ENCODE measurements at regions not wholly inside any gene's neighbourhood (a gene's known extent, or its start where the extent isn't known, plus 50 kb on each side); places are given as distances from the start of the nearest gene placed in this dataset.
A peak's percentile ranks its signal among the peaks of the same experiment; 100 is the strongest.
"Not testable (repeated sequence)": the region's sequence is repeated elsewhere in the genome, so short reads cannot be mapped to it uniquely, and the experiment has no call there.

DNA sequence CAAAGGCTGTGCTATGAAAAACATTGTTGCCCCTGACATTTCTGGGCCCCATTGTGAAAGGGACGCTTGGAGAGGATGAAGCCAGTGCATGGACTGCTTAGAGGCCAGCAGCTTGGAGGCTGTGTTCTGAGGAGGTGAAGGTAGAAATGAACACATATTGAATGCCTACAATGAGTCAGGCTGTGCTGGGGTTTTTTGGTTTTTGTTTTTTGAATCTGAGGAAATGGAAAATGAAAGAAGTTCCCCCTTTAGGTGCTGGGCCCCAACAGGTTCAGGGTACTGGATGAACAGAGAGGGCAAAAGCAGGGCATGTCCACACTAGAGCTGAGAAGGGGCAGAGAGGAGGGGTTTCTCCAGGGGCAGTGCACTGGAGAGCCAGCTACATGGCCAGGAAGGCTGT is 166.1 kb upstream of the API5 start:
- Histone ChIP-seq H3K27me3 (ENCODE audit: control insufficient read depth in 3 of 3, insufficient read depth in 3 of 3, low read length in 3 of 3) (no peaks in the 10 kb centered on the region), H3K36me3 (ENCODE audit: control insufficient read depth in 3 of 3, insufficient read depth in 2 of 3, low read depth in 1 of 3, low read length in 3 of 3) (no peaks in the 10 kb centered on the region), H3K4me3 (ENCODE audit: low read depth in 1 of 3, low read length in 3 of 3) (no peak overlapping the region), H3K4me1 (ENCODE audit: control insufficient read depth in 3 of 3, insufficient read depth in 2 of 3, low read depth in 1 of 3, low read length in 2 of 3) (no peaks in the 10 kb centered on the region), H3K9me3 (ENCODE audit: control insufficient read depth in 2 of 2, insufficient read depth in 1 of 2, low read depth in 1 of 2, low read length in 1 of 2) (peaks cover 0 to 3% of the 10 kb centered on the region in 2 donors), H3K27ac (ENCODE audit: low read depth in 1 of 3, low read length in 2 of 3) (no peak overlapping the region)
- FAIRE-seq (no peak), DNase-seq (no peak)
- 78 to 90% (median 80%) methylated on average over 1 of the region's 1 CpG for WGBS, 3 donors

DNA sequence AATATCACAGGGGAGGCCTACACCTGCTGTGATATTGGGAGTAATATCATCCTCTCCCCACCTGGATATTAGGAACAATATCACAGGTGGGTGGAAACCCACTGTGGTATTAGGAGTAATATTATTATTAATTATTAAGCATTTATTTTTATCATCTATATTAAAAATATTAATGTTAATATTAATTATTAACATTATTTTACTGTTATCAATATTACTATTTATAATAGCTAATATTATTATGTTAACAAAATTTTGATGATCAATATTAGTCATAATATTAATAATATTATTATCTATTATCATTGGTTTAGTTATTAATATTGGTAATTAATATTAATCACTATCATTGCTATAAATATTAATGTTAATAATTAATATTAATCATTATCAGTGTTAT is 161.1 kb upstream of the API5 start:
- FAIRE-seq (peak; percentile 91), DNase-seq (no peak)
- Histone ChIP-seq H3K4me1 (ENCODE audit: control insufficient read depth in 3 of 3, insufficient read depth in 2 of 3, low read depth in 1 of 3, low read length in 2 of 3) (no peaks in the 10 kb centered on the region), H3K27ac (ENCODE audit: low read depth in 1 of 3, low read length in 2 of 3) (no peak overlapping the region), H3K9me3 (ENCODE audit: control insufficient read depth in 2 of 2, insufficient read depth in 1 of 2, low read depth in 1 of 2, low read length in 1 of 2) (no peaks in the 10 kb centered on the region), H3K36me3 (ENCODE audit: control insufficient read depth in 3 of 3, insufficient read depth in 2 of 3, low read depth in 1 of 3, low read length in 3 of 3) (no peaks in the 10 kb centered on the region), H3K27me3 (ENCODE audit: control insufficient read depth in 3 of 3, insufficient read depth in 3 of 3, low read length in 3 of 3) (no peaks in the 10 kb centered on the region), H3K4me3 (ENCODE audit: low read depth in 1 of 3, low read length in 3 of 3) (no peak overlapping the region)

DNA sequence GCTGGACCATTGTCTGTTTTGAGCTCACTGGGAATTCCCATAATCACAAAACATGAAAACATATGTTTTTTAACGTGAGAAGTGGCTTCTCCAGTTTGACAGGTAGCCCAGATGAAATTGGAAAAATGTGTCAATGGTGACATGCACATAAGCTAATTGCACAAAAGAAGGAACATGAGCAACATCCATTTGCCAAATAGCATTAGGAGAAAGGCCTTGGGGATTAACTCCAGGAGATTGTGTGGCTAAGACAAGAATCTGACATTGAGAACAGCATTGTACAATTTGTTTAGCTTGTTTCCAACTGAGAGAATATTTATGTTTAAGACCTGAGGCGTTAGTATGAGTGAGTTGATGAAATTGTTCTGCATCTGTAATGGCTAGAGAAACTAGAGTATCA is 147.0 kb upstream of the API5 start:
- WGBS, 3 donors: 31 to 44% (median 38%) methylated on average over 2 of the region's 2 CpGs
- Histone ChIP-seq H3K27me3 (ENCODE audit: control insufficient read depth in 3 of 3, insufficient read depth in 3 of 3, low read length in 3 of 3) (no peaks in the 10 kb centered on the region), H3K4me1 (ENCODE audit: control insufficient read depth in 3 of 3, insufficient read depth in 2 of 3, low read depth in 1 of 3, low read length in 2 of 3) (no peaks in the 10 kb centered on the region), H3K27ac (ENCODE audit: low read depth in 1 of 3, low read length in 2 of 3) (no peak overlapping the region), H3K9me3 (ENCODE audit: control insufficient read depth in 2 of 2, insufficient read depth in 1 of 2, low read depth in 1 of 2, low read length in 1 of 2) (peaks cover 0 to 4% of the 10 kb centered on the region in 2 donors), H3K36me3 (ENCODE audit: control insufficient read depth in 3 of 3, insufficient read depth in 2 of 3, low read depth in 1 of 3, low read length in 3 of 3) (no peaks in the 10 kb centered on the region), H3K4me3 (ENCODE audit: low read depth in 1 of 3, low read length in 3 of 3) (no peak overlapping the region)
- DNase-seq (no peak), FAIRE-seq (no peak)

DNA sequence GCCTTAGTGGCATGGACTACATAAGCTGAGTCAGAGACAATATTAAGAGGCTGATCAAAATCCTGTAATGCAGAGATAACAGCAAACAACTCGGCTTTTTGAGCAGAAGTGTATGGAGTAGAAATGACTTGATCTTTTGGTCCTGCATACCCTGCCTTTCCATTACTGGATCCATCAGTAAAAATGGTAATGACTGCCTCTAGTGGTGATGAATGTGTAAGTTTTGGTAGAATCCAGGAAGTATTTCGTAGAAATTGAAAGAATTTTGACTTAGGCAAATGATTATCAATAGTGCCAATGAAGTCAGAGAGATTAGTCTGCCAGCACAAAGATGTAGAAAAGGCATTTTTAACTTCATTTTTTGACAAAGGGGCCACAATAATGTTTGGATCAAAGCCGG is 146.4 kb upstream of the API5 start:
- FAIRE-seq: peak; percentile 10
- H3K36me3 ChIP-seq (ENCODE audit: control insufficient read depth in 3 of 3, insufficient read depth in 2 of 3, low read depth in 1 of 3, low read length in 3 of 3); H3K4me1 ChIP-seq (ENCODE audit: control insufficient read depth in 3 of 3, insufficient read depth in 2 of 3, low read depth in 1 of 3, low read length in 2 of 3); H3K27ac ChIP-seq (ENCODE audit: low read depth in 1 of 3, low read length in 2 of 3); H3K9me3 ChIP-seq (ENCODE audit: control insufficient read depth in 2 of 2, insufficient read depth in 1 of 2, low read depth in 1 of 2, low read length in 1 of 2); DNase-seq; H3K27me3 ChIP-seq (ENCODE audit: control insufficient read depth in 3 of 3, insufficient read depth in 3 of 3, low read length in 3 of 3); H3K4me3 ChIP-seq (ENCODE audit: low read depth in 1 of 3, low read length in 3 of 3): not testable (repeated sequence)
- 59 to 80% (median 64%) methylated on average over 3 of the region's 3 CpGs for WGBS, 3 donors

DNA sequence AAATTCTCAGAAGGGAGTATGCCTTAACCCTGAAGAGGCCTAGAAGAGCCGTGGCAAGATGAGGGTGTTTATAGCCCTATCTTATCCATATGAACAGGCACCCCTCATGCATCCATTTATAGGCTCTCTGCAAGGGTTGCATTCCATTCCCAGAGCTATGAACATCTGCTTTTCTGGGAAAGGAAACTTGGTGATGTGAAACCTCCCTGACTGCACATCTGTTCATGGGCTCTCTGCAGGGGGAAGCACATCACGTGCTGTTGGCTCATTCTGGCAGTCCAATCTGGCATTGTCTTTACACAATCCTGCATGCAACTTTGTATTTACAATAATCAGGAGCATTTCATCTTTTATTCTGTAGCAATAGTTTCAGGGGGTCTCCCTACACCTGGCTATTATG is 143.6 kb upstream of the API5 start:
- not testable (repeated sequence) for DNase-seq; H3K36me3 ChIP-seq (ENCODE audit: control insufficient read depth in 3 of 3, insufficient read depth in 2 of 3, low read depth in 1 of 3, low read length in 3 of 3); FAIRE-seq; H3K9me3 ChIP-seq (ENCODE audit: control insufficient read depth in 2 of 2, insufficient read depth in 1 of 2, low read depth in 1 of 2, low read length in 1 of 2); H3K27me3 ChIP-seq (ENCODE audit: control insufficient read depth in 3 of 3, insufficient read depth in 3 of 3, low read length in 3 of 3); H3K4me1 ChIP-seq (ENCODE audit: control insufficient read depth in 3 of 3, insufficient read depth in 2 of 3, low read depth in 1 of 3, low read length in 2 of 3); H3K27ac ChIP-seq (ENCODE audit: low read depth in 1 of 3, low read length in 2 of 3); H3K4me3 ChIP-seq (ENCODE audit: low read depth in 1 of 3, low read length in 3 of 3)
- WGBS, 3 donors: 71 to 76% (median 71%) methylated on average over 2 of the region's 2 CpGs

DNA sequence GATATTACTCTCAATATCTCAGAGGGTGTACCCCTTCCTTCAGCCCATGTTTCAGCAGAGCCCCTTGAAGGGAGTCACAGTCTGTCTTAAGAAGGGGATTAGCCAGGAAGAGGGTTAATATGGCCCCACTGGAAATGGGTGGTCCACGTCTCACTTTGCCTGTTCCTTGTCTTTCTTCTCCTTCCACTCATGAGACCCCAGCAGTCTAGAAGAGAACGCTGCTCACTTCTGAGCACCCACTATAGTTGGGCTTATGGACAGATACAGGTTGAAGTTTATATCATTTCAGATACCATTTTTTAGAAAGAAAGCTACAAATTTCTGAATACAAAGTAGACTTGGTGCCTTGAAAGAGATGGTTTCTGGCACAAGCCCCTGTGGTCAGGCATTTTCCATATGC is 139.3 kb upstream of the API5 start:
- no peaks in the 10 kb centered on the region for H3K27me3 ChIP-seq (ENCODE audit: control insufficient read depth in 3 of 3, insufficient read depth in 3 of 3, low read length in 3 of 3)
- H3K36me3 ChIP-seq (ENCODE audit: control insufficient read depth in 3 of 3, insufficient read depth in 2 of 3, low read depth in 1 of 3, low read length in 3 of 3): no peaks in the 10 kb centered on the region
- H3K4me1 ChIP-seq (ENCODE audit: control insufficient read depth in 3 of 3, insufficient read depth in 2 of 3, low read depth in 1 of 3, low read length in 2 of 3): no peaks in the 10 kb centered on the region
- no peaks in the 10 kb centered on the region for H3K9me3 ChIP-seq (ENCODE audit: control insufficient read depth in 2 of 2, insufficient read depth in 1 of 2, low read depth in 1 of 2, low read length in 1 of 2)
- H3K27ac ChIP-seq (ENCODE audit: low read depth in 1 of 3, low read length in 2 of 3): no peak overlapping the region
- WGBS, 3 donors: 70 to 84% (median 80%) methylated on average over 2 of the region's 2 CpGs
- H3K4me3 ChIP-seq (ENCODE audit: low read depth in 1 of 3, low read length in 3 of 3): no peak overlapping the region
- DNase-seq: no peak
- no peak for FAIRE-seq

DNA sequence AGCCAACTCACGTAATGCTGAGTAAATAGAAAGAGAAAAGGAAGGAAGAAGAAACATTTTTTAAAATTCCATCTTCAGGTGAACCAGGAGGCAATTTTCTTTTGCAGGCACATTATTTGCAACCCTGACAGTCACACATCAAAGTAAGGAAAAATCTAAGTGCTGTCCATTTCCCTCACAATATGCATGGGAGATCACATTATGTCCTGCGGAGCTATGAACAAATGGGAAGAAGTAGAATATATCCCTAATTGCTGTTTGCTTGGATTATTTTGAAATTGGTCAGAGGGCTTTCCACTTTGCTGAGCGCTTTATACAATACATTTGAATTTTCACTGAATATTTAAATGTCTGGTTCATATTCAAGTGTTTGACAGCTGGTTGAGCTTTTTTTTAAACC is 133.8 kb upstream of the API5 start:
- 54 to 88% (median 76%) methylated on average over 3 of the region's 3 CpGs for WGBS, 3 donors
- no peak for FAIRE-seq

DNA sequence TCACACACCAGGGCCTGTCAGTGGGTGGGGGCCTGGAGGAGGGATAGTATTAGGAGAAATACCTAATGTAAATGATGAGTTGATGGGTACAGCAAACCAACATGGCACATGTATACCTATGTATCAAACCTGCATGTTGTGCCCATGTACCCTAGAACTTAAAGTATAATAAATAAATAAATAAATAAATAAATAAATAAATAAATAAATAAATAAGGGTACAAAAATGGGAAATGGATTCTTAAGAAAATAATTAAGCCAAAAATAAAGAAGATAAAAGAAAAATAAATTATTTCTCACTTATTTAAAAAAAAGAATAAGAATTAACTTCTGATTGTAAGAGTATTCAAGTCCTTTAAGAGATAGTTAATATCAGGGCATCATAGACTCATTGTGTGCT is 117.3 kb upstream of the API5 start:
- H3K27me3 ChIP-seq (ENCODE audit: control insufficient read depth in 3 of 3, insufficient read depth in 3 of 3, low read length in 3 of 3); FAIRE-seq; H3K27ac ChIP-seq (ENCODE audit: low read depth in 1 of 3, low read length in 2 of 3); H3K9me3 ChIP-seq (ENCODE audit: control insufficient read depth in 2 of 2, insufficient read depth in 1 of 2, low read depth in 1 of 2, low read length in 1 of 2); H3K4me3 ChIP-seq (ENCODE audit: low read depth in 1 of 3, low read length in 3 of 3); DNase-seq; H3K36me3 ChIP-seq (ENCODE audit: control insufficient read depth in 3 of 3, insufficient read depth in 2 of 3, low read depth in 1 of 3, low read length in 3 of 3); H3K4me1 ChIP-seq (ENCODE audit: control insufficient read depth in 3 of 3, insufficient read depth in 2 of 3, low read depth in 1 of 3, low read length in 2 of 3): not testable (repeated sequence)

More for the DNA sequence above, 133.8 kb upstream of the API5 start:
- Histone ChIP-seq H3K4me3 (ENCODE audit: low read depth in 1 of 3, low read length in 3 of 3) (no peak overlapping the region), H3K4me1 (ENCODE audit: control insufficient read depth in 3 of 3, insufficient read depth in 2 of 3, low read depth in 1 of 3, low read length in 2 of 3) (no peaks in the 10 kb centered on the region), H3K36me3 (ENCODE audit: control insufficient read depth in 3 of 3, insufficient read depth in 2 of 3, low read depth in 1 of 3, low read length in 3 of 3) (no peaks in the 10 kb centered on the region), H3K9me3 (ENCODE audit: control insufficient read depth in 2 of 2, insufficient read depth in 1 of 2, low read depth in 1 of 2, low read length in 1 of 2) (no peaks in the 10 kb centered on the region), H3K27ac (ENCODE audit: low read depth in 1 of 3, low read length in 2 of 3) (no peak overlapping the region), H3K27me3 (ENCODE audit: control insufficient read depth in 3 of 3, insufficient read depth in 3 of 3, low read length in 3 of 3) (no peaks in the 10 kb centered on the region)
- DNase-seq: no peak

DNA sequence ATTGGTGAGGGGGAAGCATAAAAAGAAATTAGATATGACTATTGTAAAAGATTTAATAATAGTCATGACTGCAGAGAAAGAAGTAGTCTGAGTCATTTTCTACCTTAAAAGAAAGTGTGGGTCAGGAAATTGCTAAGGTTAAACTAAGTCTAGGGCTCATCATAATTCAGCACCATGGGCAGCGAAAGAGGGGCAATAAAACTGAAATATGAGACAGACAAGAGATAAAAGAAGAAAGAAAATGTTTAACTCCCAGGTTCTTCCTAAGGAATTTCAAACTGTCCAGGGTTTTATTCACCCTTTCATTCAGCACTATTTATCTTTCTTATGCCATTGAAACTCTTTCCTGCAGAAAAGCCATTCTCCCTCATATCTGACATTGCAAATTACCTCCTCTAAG is 114.4 kb upstream of the API5 start:
- FAIRE-seq (no peak), DNase-seq (no peak)
- H3K27me3 ChIP-seq (ENCODE audit: control insufficient read depth in 3 of 3, insufficient read depth in 3 of 3, low read length in 3 of 3): peaks cover 0 to 1% (median 0%) of the 10 kb centered on the region in 3 donors
- H3K36me3 ChIP-seq (ENCODE audit: control insufficient read depth in 3 of 3, insufficient read depth in 2 of 3, low read depth in 1 of 3, low read length in 3 of 3): no peaks in the 10 kb centered on the region
- H3K9me3 ChIP-seq (ENCODE audit: control insufficient read depth in 2 of 2, insufficient read depth in 1 of 2, low read depth in 1 of 2, low read length in 1 of 2): no peaks in the 10 kb centered on the region
- H3K4me1 ChIP-seq (ENCODE audit: control insufficient read depth in 3 of 3, insufficient read depth in 2 of 3, low read depth in 1 of 3, low read length in 2 of 3): no peaks in the 10 kb centered on the region
- no peak overlapping the region for H3K27ac ChIP-seq (ENCODE audit: low read depth in 1 of 3, low read length in 2 of 3)
- H3K4me3 ChIP-seq (ENCODE audit: low read depth in 1 of 3, low read length in 3 of 3): no peak overlapping the region
- 5 to 28% (median 25%) methylated on average over 1 of the region's 1 CpG for WGBS, 3 donors
